HG03342 (cell line): ENCODE measurements at regions not wholly inside any gene's neighbourhood (a gene's known extent, or its start where the extent isn't known, plus 50 kb on each side); places are given as distances from the start of the nearest gene placed in this dataset.
"Not testable (repeated sequence)": the region's sequence is repeated elsewhere in the genome, so short reads cannot be mapped to it uniquely, and the experiment has no call there.

ENCODE experiments used
- ATAC-seq: cut with Tn5 transposase; IDR thresholded peaks from one replicate; pipeline ENCODE4 v1.9.1; 2021; ENCODE audit warnings: mild to moderate bottlenecking, moderate library complexity; ENCODE audit not compliant: unreplicated experiment

- no peak for ATAC-seq
Measured at GRCh38 chr10:84844461-84844860, 516.1 kb downstream of the CCSER2 start.

DNA sequence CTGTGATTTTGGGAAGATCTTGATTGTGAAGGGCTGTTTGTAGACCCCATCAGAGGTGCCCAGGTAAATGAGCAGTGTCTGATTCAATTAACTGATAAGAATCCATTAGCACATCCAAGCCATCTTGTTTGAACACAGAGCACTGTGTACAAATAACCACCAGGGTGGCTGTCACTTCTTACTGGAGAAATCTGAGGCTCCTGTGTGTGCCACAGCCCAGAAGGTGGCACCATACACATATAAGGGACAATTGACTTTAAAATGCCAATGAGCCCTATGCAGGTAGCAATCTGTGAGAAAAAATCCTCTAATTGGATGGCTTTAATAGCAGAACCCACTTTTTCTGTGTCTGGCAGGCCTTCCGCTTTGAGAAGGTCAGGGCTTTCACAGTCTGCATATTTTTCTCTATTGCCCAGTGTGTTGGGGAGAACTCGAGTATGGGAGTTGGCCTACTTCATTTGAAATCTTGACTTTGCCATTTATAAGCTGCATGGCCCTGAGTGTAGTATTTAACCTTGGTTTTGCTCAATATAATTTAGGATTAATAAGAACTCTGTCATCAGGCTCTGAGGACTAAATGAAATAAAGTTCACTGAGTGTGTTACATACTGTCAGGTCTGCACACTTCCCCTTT is 517.4 kb downstream of the CCSER2 start:
- no peak for ATAC-seq

- ATAC-seq: no peak
Measured at GRCh38 chr10:84846658-84847316, 518.4 kb downstream of the CCSER2 start.

- no peak for ATAC-seq
Measured at GRCh38 chr10:84848967-84849366, 520.6 kb downstream of the CCSER2 start.

DNA sequence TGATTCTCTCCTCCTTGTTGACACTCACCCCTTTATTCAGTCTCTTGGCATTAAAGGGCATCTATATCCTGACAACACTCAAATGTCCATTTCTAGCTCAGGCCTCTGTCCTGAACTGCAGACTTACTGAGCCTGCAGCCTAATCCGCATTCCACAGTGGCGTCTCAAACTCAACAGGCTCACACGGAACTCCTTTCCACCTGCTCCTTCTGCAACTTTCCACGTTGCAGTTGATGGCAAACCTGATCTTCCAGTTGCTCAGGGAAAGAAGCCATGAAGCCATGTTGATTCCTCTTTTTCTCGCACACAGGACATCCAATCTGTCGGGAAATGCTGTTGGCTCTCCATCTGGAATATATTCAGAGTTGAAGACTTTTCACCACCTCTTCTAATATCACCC is 522.4 kb downstream of the CCSER2 start:
- no peak for ATAC-seq

DNA sequence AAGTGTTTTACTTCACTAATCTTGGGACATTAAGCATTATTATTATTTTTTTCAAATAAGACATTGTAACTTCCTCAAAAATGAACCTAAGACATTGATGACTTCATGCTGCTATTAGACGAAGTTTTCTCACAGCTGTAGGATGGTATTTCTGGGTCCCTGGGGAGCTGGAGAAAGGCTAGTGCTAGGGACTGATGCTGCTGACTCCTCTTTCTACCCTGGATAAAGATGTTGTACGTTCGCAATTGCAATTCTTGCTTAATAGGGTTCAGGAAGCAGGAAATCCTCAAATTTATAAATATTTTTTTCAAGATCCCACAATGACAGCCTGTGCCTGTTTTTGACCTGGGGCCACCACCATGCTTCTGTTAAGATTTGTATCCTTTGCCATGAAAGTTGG is 526.0 kb downstream of the CCSER2 start:
- no peak for ATAC-seq

- no peak for ATAC-seq
Measured at GRCh38 chr10:84860855-84861254, 532.5 kb downstream of the CCSER2 start.

DNA sequence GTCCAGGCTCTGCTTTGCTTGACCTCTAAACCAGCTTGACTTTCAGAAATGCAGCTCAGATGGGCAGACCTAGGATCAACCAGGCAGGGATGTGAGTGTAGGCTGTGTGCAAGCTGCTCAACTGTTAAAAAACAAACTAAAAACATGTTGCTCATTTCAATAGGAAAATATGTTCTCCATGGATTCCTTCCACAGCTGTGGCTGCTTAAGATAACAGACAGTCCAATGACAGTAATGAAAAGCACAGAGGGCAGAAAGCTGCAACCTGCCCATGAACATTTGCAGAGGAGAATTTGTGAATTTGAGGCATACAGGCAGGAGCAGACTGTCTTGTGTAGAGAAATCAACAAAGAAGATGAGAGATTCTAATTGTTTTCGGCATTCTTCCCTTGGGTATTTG is 534.2 kb downstream of the CCSER2 start:
- no peak for ATAC-seq

DNA sequence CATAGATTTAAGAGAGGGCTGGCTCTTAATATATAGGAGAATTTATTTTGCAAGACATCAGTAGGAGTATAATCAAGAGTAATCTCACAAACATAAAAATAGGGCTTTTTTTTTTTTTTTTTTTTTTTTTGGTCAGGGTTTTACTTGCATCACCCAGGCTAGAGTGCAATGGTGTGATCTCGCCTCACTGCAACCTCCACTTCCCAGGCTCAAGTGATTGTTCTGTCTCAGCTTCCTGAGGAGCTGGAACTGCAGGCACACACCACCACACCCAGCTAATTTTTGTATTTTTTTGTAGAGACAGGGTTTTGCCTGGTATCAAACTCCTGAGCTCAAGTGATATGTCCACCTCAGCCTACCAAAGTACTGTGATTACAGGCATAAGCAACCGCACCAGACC is 535.3 kb downstream of the CCSER2 start:
- no peak for ATAC-seq

DNA sequence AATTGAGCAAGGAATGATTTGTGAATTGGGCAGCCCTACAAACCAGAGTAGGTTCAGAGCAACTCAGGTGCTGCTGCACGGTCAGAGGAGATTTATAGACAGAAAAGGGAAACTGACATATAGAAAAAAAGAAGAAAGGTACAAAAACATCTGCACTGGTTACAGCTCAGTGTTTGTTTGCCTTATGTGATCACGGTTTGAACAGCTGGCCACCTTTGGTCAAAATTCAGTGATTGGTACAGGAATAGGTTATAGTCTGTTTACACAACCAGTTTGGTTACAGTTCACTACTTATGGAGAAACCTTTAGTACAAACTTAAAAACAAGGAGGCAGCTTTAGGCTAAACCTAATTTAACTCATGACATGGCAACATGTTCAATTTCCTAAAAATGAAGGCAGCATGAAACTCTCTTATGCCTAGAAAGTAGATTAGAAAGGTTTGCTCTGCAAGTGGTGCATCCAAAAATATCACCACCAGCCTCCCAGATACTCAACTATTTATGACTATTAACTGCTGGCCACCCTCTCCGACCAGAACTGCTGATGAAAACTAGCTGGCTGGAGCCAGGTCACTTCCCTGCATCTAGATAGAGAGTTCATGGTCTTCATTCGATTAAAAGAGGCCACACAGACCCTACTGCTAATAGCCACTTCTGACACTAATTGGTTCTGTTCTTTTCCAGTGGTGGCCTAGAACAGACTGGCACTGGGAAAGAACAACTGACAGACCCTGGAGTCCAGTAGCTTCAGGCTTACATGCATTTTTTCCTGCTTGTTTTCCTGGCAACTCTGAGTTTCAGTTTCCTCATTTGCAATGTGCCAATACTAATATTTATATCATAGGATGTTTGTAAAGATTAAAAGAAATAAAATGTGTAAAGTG is 548.0 kb downstream of the CCSER2 start:
- ATAC-seq: no peak

GRCh38 chr10:84879991-84880390 is 551.6 kb downstream of the CCSER2 start:
- no peak for ATAC-seq

DNA sequence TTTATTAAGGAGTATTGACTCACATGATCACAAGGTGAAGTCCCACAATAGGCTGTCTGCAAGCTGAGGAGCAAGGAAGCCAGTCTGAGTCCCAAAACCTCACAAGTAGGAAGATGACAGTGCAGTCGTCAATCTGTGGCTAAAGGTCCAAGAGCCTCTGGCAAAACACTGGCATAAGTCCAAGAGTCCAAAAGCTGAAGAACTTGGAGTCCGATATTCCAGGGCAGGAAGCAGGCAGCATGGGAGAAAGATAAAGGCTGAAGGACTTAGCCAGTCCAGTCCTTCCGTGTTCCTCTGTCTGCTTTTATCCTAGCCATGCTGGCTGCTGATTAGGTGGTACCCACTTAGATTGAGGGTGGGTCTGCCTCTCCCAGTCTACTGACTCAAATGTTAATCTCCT is 553.3 kb downstream of the CCSER2 start:
- not testable (repeated sequence) for ATAC-seq

DNA sequence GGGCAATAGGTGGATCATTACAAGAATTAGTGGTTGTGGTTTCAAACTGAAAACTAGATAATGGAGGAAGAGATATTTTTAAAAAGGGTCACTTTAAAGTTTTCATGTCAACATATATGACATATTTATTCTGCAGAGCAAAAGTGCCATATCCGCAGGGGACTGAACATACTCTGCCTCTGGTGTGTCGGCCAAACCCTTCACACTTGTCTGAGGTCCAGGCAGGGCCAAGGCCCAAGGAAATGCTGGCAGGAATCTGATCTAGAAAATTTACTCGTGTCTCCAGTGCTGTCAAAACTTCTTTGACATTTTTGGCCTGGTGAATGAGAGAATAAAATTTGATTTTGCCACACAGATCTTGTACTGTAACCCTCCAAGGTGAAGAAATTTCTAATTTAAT is 562.3 kb downstream of the CCSER2 start:
- ATAC-seq: no peak

GRCh38 chr10:84891631-84892030 is 563.2 kb downstream of the CCSER2 start:
- no peak for ATAC-seq

- ATAC-seq: no peak
Measured at GRCh38 chr10:84895541-84895940, 567.2 kb downstream of the CCSER2 start.

GRCh38 chr10:84896909-84897308 is 568.5 kb downstream of the CCSER2 start:
- no peak for ATAC-seq

DNA sequence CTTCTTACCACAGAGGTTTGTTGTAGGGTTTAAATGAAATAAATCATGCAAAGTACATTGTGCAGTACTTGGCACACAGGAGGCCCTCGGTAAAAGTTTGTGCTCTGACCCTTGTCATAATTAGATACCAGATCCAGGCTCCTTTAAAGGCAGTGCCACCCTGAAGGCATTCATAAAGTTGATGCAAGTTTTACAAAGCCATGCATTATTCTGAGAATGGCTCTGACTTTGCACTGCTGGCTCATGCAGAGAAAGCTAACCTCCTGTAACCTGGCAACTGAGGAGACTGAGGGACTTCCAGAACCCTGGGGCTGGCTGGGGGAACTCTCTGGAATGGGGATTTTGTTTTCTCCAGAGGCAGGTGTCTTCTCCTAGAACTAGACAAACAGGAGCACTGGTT is 570.9 kb downstream of the CCSER2 start:
- ATAC-seq: no peak

- ATAC-seq: no peak
Measured at GRCh38 chr10:84900141-84900540, 571.8 kb downstream of the CCSER2 start.

GRCh38 chr10:84901885-84902284 is 573.5 kb downstream of the CCSER2 start:
- no peak for ATAC-seq

DNA sequence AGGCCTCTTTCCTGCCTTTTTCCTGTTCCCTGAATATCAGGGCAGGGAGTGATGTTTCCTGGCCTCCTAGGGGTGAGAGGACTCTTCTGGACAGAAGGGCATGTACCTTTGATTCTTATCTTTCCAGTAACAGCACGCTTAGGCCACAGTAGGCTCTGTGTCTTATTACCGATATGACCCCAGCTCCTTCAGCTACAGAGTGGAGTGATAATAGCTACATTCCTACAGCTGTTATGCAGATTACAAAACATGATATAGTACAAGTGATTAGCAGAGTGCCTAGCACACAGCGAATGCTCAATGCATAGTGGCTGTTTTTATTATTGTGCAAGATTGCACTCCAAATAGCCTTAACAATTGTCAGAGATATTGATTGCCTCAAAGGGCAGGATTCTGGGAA is 574.2 kb downstream of the CCSER2 start:
- no peak for ATAC-seq

DNA sequence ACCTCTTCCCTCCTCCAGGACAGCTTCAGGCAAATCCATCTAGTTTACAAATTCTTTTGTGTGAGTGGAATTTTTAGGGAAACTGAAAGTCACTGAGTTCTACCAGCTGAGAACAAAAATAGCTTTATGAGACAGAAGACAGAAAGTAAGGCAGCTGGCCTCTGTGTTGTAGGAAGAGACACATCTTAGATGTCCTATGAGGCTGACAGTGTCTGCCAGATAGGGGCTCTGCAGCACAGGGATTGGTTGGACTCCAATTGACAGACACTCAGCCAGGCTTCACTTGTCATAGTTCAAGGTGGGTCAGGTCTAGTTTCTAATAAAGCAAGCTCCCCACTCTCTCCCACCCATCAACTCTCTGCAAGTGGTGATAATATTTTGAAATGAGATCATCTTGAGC is 574.9 kb downstream of the CCSER2 start:
- ATAC-seq: no peak

- no peak for ATAC-seq
Measured at GRCh38 chr10:84907461-84908009, 579.1 kb downstream of the CCSER2 start.
